K562 (cell line): ENCODE measurements at regions not wholly inside any gene's neighbourhood (a gene's known extent, or its start where the extent isn't known, plus 50 kb on each side); places are given as distances from the start of the nearest gene placed in this dataset.

Experiments
- ATAC-seq: fragments of 200-7000 bp; cut with Tn5 transposase; 3 replicates; pipeline ENCODE4 v1.9.1; 2020; ENCODE audit warnings: moderate library complexity
- BruUV-seq: library from RNA; stranded (reverse); fragments of 400-500 nt; replicated peaks from 2 replicates; lab custom pipeline; 2021; lab: Mats Ljungman, UMichigan
- CTCF ChIA-PET: fragments of 300-600 bp; formaldehyde crosslinking; extraction: SDS; loops from one replicate; lab custom pipeline; 2021; ENCODE audit warnings: low intra/inter-chr PET ratio; lab: Yijun Ruan, JAX
- POLR2A ChIA-PET: fragments of 300-600, 350-650 bp; sonication (Branson Sonifier 250); formaldehyde crosslinking; extraction: SDS; loops from one replicate; lab custom pipeline; 2021; ENCODE audit warnings: antibody characterized with exemption, inconsistent platforms; lab: Yijun Ruan, JAX
- DNase-seq, 4 experiments: peaks; one replicate each; pipeline versions ENCODE4 v3.0.0 to v3.0.0-alpha.2; 2011 to 2018; ENCODE audit warnings: low spot score in 3 of 4, mixed read lengths in 3 of 4; ENCODE audit errors: extremely low read depth in 1 of 4
- FAIRE-seq: peaks from 2 replicates; lab custom pipeline; 2011; peaks lifted over from hg19 to GRCh38; lab: Jason Lieb, UNC
- H2AFZ ChIP-seq: 2 replicates; pipeline ENCODE4 v1.6.0; 2011; ENCODE audit warnings: low read depth, low read length, control low read depth, inconsistent platforms
- H3K27ac ChIP-seq: fragments of 200-600 bp; 3 replicates; pipeline ENCODE4 v1.8.0; 2011; ENCODE audit warnings: low read depth, mild to moderate bottlenecking, control low read depth, inconsistent platforms, low read length, moderate library complexity, mixed read lengths; ENCODE audit errors: extremely low read depth
- H3K27me3 ChIP-seq, 2 experiments: fragments of 300-600 bp in 1 of 2; 2 replicates in 1 of 2; 3 replicates in 1 of 2; pipeline versions ENCODE4 v1.6.0 to v1.8.0; 2011; ENCODE audit warnings: inconsistent platforms in 2 of 2, low read length in 2 of 2, mild to moderate bottlenecking in 1 of 2, mixed read lengths in 1 of 2, moderate library complexity in 1 of 2; ENCODE audit not compliant: control insufficient read depth in 2 of 2, insufficient read depth in 2 of 2
- H3K36me3 ChIP-seq: fragments of 300-600 bp; 3 replicates; pipeline ENCODE4 v1.8.0; 2011; ENCODE audit warnings: mild to moderate bottlenecking, low read length, inconsistent platforms; ENCODE audit not compliant: control insufficient read depth, insufficient read depth
- H3K4me1 ChIP-seq, 2 experiments: fragments of 200-600 bp in 1 of 2; replicated peaks in 1 of 2; 2 replicates in 1 of 2; 3 replicates in 1 of 2; pipeline versions ENCODE4 v1.5.1 to v1.8.0; 2011; ENCODE audit warnings: inconsistent platforms in 2 of 2, low read length in 2 of 2, mild to moderate bottlenecking in 1 of 2, mixed read lengths in 1 of 2, moderate library complexity in 1 of 2; ENCODE audit not compliant: control insufficient read depth in 2 of 2, insufficient read depth in 2 of 2
- H3K4me2 ChIP-seq: 2 replicates; pipeline ENCODE4 v1.6.1; 2011; ENCODE audit warnings: low read length, control low read depth, inconsistent platforms, mixed read lengths; ENCODE audit not compliant: insufficient read depth
- H3K4me3 ChIP-seq: fragments of 200-600 bp; sonication (generic), shearing (Covaris generic); 2 replicates; pipeline ENCODE4 v1.5.1; 2016; ENCODE audit warnings: control low read depth, inconsistent platforms
- H3K79me2 ChIP-seq: fragments of 200-600 bp; 3 replicates; pipeline ENCODE4 v1.8.0; 2011; ENCODE audit warnings: low read length, inconsistent platforms; ENCODE audit not compliant: control insufficient read depth, insufficient read depth
- H3K9ac ChIP-seq, 2 experiments: 2 replicates each; pipeline versions ENCODE4 v1.6.0 to v1.6.1; 2011; ENCODE audit warnings: low read depth in 2 of 2, low read length in 2 of 2, control low read depth in 1 of 2, inconsistent platforms in 1 of 2, mild to moderate bottlenecking in 1 of 2, mixed read lengths in 1 of 2; ENCODE audit not compliant: insufficient read depth in 1 of 2
- H3K9me1 ChIP-seq: one replicate; pipeline ENCODE4 v1.6.0; 2011; ENCODE audit warnings: inconsistent platforms, mild to moderate bottlenecking, low read length, moderate library complexity; ENCODE audit not compliant: control insufficient read depth, insufficient read depth
- H3K9me3 ChIP-seq: replicated peaks from 2 replicates; pipeline ENCODE4 v1.5.1; 2011; ENCODE audit warnings: low read depth, low read length, inconsistent platforms; ENCODE audit not compliant: control insufficient read depth, insufficient read depth
- H4K20me1 ChIP-seq: replicated peaks from 2 replicates; pipeline ENCODE4 v1.6.1; 2011; ENCODE audit warnings: low read length, inconsistent platforms, mixed read lengths; ENCODE audit not compliant: control insufficient read depth, insufficient read depth
- ATF1 ChIP-seq, 2 experiments: fragments of 450-650 bp in 1 of 2; IDR thresholded peaks; 2 replicates each; pipeline ENCODE4 v1.6.1; 2016; ENCODE audit warnings: missing compliant biosample characterization in 1 of 2, missing genetic modification characterization in 1 of 2
- CBFA2T3 ChIP-seq: fragments of 450-650 bp; IDR thresholded peaks from 2 replicates; pipeline ENCODE4 v1.6.1; 2017
- HMBOX1 ChIP-seq: sonication (generic); IDR thresholded peaks from 2 replicates; pipeline ENCODE4 v1.6.1; 2016
- MITF ChIP-seq: IDR thresholded peaks from 2 replicates; pipeline ENCODE4 v1.6.1; 2014; ENCODE audit warnings: antibody characterized with exemption
- NR2C1 ChIP-seq, 2 experiments: fragments of 450-650 bp; IDR thresholded peaks; 2 replicates each; pipeline ENCODE4 v1.6.1; 2017; ENCODE audit warnings: mild to moderate bottlenecking in 2 of 2, antibody characterized with exemption in 1 of 2, inconsistent platforms in 1 of 2, missing compliant biosample characterization in 1 of 2, missing genetic modification characterization in 1 of 2
- TGIF2 ChIP-seq: sonication (generic); formaldehyde crosslinking; IDR thresholded peaks from 2 replicates; pipeline ENCODE4 v1.8.1; 2022; ENCODE audit warnings: mild to moderate bottlenecking, missing genetic modification reagents, moderate library complexity
- ZFP1 ChIP-seq: fragments of 450-650 bp; formaldehyde crosslinking; IDR thresholded peaks from 2 replicates; pipeline ENCODE4 v1.4.0; 2020; ENCODE audit warnings: mild to moderate bottlenecking, mixed read lengths
- ZFP36 ChIP-seq: fragments of 150-350 bp; IDR thresholded peaks from 2 replicates; pipeline ENCODE4 v1.6.1; 2018; ENCODE audit warnings: low read length, low read depth; ENCODE audit not compliant: partially characterized antibody
- ZNF707 ChIP-seq: fragments of 250-450 bp; sonication (Bioruptor Pico); conservative IDR thresholded peaks from 2 replicates; pipeline ENCODE4 v1.8.0; 2022; ENCODE audit warnings: inconsistent platforms, mild to moderate bottlenecking, moderate library complexity
- WGBS: fragments of 100-300 bp; shearing (Covaris generic); methylation state at CpG from one replicate; pipeline ENCODE4 v1.1.6; 2016; ENCODE audit warnings: low coverage, mixed read lengths; ENCODE audit not compliant: insufficient coverage; ENCODE audit errors: missing lambda C conversion rate; 5-methylcytosine and 5-hydroxymethylcytosine counted together
- in situ Hi-C: fragments of 300-500 bp; cut with MboI; formaldehyde crosslinking; loops from 4 replicates; pipeline ENCODE4 v1.15.0; 2018; ENCODE audit warnings: inconsistent platforms, mixed read lengths
- intact Hi-C: fragments of 100-400 bp; cut with micrococcal nuclease; formaldehyde crosslinking; loops from 2 replicates; pipeline ENCODE4 v1.14.2; 2022
- TF ChIP-seq, protein P1 (sequence below), 2 experiments: fragments of 450-650 bp in 1 of 2; sonication (generic) in 1 of 2; formaldehyde crosslinking in 1 of 2; IDR thresholded peaks; 2 replicates each; pipeline versions ENCODE4 v1.7.1 to v1.9.0; 2016 to 2022; ENCODE audit warnings: inconsistent platforms in 1 of 2, mild to moderate bottlenecking in 1 of 2, missing genetic modification reagents in 1 of 2

DNA sequence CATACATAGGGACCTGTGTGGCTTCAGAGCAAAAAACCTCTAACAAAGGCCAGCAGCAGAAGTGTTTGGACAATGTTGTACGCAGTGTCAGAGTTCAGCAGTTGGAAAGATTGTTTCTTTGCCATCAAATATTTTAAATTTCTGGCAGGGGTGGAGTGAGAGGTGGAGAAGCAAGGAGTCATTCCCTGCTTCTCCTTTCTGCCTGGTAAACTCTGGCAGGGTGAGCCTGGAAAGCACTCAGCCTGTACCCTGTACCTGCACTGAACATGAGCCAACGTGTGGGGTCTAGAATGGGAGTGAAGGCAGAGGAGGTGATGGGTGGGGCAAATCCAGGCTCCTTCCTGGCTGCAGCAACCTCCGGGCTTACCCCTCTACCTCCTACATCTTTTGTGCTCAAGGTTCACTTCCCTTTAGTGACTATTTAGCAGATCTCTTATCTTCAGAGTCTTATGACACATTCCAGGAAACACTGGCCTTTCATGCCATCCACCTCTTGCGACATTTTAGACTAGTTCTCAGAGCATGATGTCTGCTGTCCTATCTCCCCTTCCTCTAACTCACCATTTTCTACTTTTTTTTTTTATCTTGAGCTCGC is 445.0 kb upstream of the PIK3R1 start:
- no peaks in the 10 kb centered on the region for H3K27me3 ChIP-seq
- peak overlapping the region; percentile 22; the same call in 1 of the 2 replicates for H2AFZ ChIP-seq
- in situ Hi-C loops (no loop called here), intact Hi-C loops (no loop called here)
- no TSS peak for BruUV-seq
- H3K79me2 ChIP-seq: no peaks in the 10 kb centered on the region
- peak overlapping the region; percentile 1; the same call in 1 of the 2 replicates for H3K4me2 ChIP-seq
- no peaks in the 10 kb centered on the region for H3K36me3 ChIP-seq
- H3K27ac ChIP-seq: peak overlapping the region; percentile 44; the same call in 1 of the 3 replicates
- WGBS: 4% methylated on average over 5 of the region's 5 CpGs
- ChIA-PET CTCF (no interaction called here), POLR2A (no interaction called here)
- H4K20me1 ChIP-seq: no peaks in the 10 kb centered on the region
- no peak overlapping the region for H3K4me3 ChIP-seq
- H3K4me1 ChIP-seq: peaks cover 0 to 11% of the 10 kb centered on the region in 2 experiments; a peak in 3 of 5 replicates
- H3K9ac ChIP-seq: no peak overlapping the region
- FAIRE-seq (peak; percentile 6), DNase-seq (peak in 2 of 4 experiments; percentile 17 to 41), ATAC-seq (peak; percentile 85)
- H3K9me1 ChIP-seq: no peaks in the 10 kb centered on the region
- no peaks in the 10 kb centered on the region for H3K9me3 ChIP-seq
- TF ChIP-seq MITF (0 out of 2 replicates have a peak, but pooled peaks have one; percentile 47), ZFP36 (peak; percentile 79), CBFA2T3 (peak; percentile 8; the same call in 1 of the 2 replicates), TGIF2 (CRISPR knock-in tag) (no peak), HMBOX1 (peak; percentile 79), NR2C1 (IDR thresholded peaks at IDR 0.05) (no peak), NR2C1 (tag; IDR thresholded peaks at IDR 0.05) (no peak), ATF1 (CRISPR knock-in tag; IDR thresholded peaks at IDR 0.05) (no peak), ATF1 (tag; IDR thresholded peaks at IDR 0.05) (peak; percentile 24; the same call in 1 of the 2 replicates), ZNF707 (no peak), ZFP1 (CRISPR knock-in tag) (no peak)
- TF ChIP-seq, protein P1, sequence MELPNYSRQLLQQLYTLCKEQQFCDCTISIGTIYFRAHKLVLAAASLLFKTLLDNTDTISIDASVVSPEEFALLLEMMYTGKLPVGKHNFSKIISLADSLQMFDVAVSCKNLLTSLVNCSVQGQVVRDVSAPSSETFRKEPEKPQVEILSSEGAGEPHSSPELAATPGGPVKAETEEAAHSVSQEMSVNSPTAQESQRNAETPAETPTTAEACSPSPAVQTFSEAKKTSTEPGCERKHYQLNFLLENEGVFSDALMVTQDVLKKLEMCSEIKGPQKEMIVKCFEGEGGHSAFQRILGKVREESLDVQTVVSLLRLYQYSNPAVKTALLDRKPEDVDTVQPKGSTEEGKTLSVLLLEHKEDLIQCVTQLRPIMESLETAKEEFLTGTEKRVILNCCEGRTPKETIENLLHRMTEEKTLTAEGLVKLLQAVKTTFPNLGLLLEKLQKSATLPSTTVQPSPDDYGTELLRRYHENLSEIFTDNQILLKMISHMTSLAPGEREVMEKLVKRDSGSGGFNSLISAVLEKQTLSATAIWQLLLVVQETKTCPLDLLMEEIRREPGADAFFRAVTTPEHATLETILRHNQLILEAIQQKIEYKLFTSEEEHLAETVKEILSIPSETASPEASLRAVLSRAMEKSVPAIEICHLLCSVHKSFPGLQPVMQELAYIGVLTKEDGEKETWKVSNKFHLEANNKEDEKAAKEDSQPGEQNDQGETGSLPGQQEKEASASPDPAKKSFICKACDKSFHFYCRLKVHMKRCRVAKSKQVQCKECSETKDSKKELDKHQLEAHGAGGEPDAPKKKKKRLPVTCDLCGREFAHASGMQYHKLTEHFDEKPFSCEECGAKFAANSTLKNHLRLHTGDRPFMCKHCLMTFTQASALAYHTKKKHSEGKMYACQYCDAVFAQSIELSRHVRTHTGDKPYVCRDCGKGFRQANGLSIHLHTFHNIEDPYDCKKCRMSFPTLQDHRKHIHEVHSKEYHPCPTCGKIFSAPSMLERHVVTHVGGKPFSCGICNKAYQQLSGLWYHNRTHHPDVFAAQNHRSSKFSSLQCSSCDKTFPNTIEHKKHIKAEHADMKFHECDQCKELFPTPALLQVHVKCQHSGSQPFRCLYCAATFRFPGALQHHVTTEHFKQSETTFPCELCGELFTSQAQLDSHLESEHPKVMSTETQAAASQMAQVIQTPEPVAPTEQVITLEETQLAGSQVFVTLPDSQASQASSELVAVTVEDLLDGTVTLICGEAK (IDR thresholded peaks at IDR 0.05): no peak
- TF ChIP-seq, protein P1 (CRISPR knock-in tag; IDR thresholded peaks at IDR 0.05): no peak
